OCI-LY3 (cell line): ENCODE measurements at regions not wholly inside any gene's neighbourhood (a gene's known extent, or its start where the extent isn't known, plus 50 kb on each side); places are given as distances from the start of the nearest gene placed in this dataset.

Experiments used
- H2AFZ ChIP-seq: fragments of 200-600, 300-600 bp; shearing (Covaris generic); 2 replicates; pipeline ENCODE4 v1.6.0; 2014; ENCODE audit warnings: antibody characterized with exemption, low read depth, low read length
- H3K27ac ChIP-seq: fragments of 200-600, 300-600 bp; sonication (generic); 2 replicates; pipeline ENCODE4 v1.5.1; 2014; ENCODE audit warnings: mild to moderate bottlenecking, low read length, moderate library complexity, mixed read lengths
- H3K27me3 ChIP-seq: fragments of 200-600, 300-600 bp; sonication (generic); 2 replicates; pipeline ENCODE4 v1.6.1; 2014; ENCODE audit warnings: low read depth, low read length, mixed read lengths
- H3K36me3 ChIP-seq: fragments of 200-600, 300-600 bp; sonication (generic); replicated peaks from 2 replicates; pipeline ENCODE3; 2014; ENCODE audit warnings: low read depth, low read length, mixed read lengths
- H3K4me1 ChIP-seq: fragments of 300-600, 200-600 bp; sonication (generic); 2 replicates; pipeline ENCODE4 v1.6.1; 2014; ENCODE audit warnings: low read length, mixed read lengths
- H3K4me2 ChIP-seq: fragments of 200-600, 300-600 bp; sonication (generic); 2 replicates; pipeline ENCODE4 v1.6.1; 2014; ENCODE audit warnings: low read length, mixed read lengths
- H3K4me3 ChIP-seq: fragments of 300-600, 200-600 bp; sonication (generic); 2 replicates; pipeline ENCODE4 v1.5.1; 2014; ENCODE audit warnings: antibody characterized with exemption, mild to moderate bottlenecking, low read length, moderate library complexity
- H3K79me2 ChIP-seq: fragments of 300-600, 200-600 bp; shearing (Covaris generic); 2 replicates; pipeline ENCODE4 v1.6.1; 2014; ENCODE audit warnings: mild to moderate bottlenecking, low read length, mixed read lengths
- H3K9ac ChIP-seq: fragments of 300-600, 200-600 bp; shearing (Covaris generic); 2 replicates; pipeline ENCODE4 v1.6.0; 2014; ENCODE audit warnings: mild to moderate bottlenecking, low read length, moderate library complexity
- H3K9me3 ChIP-seq: fragments of 200-600, 300-600 bp; shearing (Covaris generic); 2 replicates; pipeline ENCODE4 v1.6.1; 2014; ENCODE audit warnings: low read length, mixed read lengths; ENCODE audit not compliant: insufficient read depth
- H4K20me1 ChIP-seq: fragments of 200-600, 300-600 bp; sonication (generic); 2 replicates; pipeline ENCODE4 v1.6.1; 2016; ENCODE audit warnings: low read length, mixed read lengths; ENCODE audit not compliant: insufficient read depth
- EZH2phosphoT487 ChIP-seq: fragments of 200-600 bp; shearing (Covaris generic); IDR thresholded peaks from 2 replicates; pipeline ENCODE4 v1.6.1; 2018; ENCODE audit warnings: antibody characterized with exemption, mixed run types, low read depth
- TF ChIP-seq, protein P1 (sequence below): fragments of 200-600, 300-600 bp; sonication (generic); IDR thresholded peaks from 2 replicates; pipeline ENCODE4 v1.5.1; 2014; ENCODE audit warnings: antibody characterized with exemption, low read length, low read depth

DNA sequence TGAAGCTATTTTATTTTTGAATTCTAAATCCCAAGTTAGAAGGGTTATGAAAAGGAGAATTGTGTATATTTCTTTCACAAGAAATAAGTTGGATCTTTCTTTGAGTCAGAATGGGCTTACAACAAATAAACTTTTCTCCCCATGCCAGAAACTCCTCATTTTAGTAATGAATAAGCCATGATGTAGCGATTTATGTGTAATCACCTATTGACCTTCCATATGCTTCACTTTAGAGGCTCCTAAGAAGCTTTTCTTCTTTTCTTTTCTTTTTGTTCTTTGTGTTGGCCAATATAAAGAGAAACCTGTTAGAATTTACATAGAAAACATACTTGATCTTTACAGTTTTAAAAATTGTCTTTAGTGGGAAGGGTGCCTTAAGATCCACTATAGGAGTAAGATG, 370.2 kb downstream of the UTRN start:
- Histone ChIP-seq H3K27ac (no peak overlapping the region), H3K4me3 (no peak overlapping the region), H3K4me2 (no peak overlapping the region), H3K27me3 (no peaks in the 10 kb centered on the region), H3K79me2 (no peaks in the 10 kb centered on the region), H3K9me3 (no peaks in the 10 kb centered on the region), H3K36me3 (no peaks in the 10 kb centered on the region), H3K4me1 (peaks cover 9% of the 10 kb centered on the region), H2AFZ (no peak overlapping the region), H3K9ac (no peak overlapping the region), H4K20me1 (no peaks in the 10 kb centered on the region)
- TF ChIP-seq, protein P1, sequence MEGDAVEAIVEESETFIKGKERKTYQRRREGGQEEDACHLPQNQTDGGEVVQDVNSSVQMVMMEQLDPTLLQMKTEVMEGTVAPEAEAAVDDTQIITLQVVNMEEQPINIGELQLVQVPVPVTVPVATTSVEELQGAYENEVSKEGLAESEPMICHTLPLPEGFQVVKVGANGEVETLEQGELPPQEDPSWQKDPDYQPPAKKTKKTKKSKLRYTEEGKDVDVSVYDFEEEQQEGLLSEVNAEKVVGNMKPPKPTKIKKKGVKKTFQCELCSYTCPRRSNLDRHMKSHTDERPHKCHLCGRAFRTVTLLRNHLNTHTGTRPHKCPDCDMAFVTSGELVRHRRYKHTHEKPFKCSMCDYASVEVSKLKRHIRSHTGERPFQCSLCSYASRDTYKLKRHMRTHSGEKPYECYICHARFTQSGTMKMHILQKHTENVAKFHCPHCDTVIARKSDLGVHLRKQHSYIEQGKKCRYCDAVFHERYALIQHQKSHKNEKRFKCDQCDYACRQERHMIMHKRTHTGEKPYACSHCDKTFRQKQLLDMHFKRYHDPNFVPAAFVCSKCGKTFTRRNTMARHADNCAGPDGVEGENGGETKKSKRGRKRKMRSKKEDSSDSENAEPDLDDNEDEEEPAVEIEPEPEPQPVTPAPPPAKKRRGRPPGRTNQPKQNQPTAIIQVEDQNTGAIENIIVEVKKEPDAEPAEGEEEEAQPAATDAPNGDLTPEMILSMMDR = no peak
- no peak for TF ChIP-seq EZH2phosphoT487

DNA sequence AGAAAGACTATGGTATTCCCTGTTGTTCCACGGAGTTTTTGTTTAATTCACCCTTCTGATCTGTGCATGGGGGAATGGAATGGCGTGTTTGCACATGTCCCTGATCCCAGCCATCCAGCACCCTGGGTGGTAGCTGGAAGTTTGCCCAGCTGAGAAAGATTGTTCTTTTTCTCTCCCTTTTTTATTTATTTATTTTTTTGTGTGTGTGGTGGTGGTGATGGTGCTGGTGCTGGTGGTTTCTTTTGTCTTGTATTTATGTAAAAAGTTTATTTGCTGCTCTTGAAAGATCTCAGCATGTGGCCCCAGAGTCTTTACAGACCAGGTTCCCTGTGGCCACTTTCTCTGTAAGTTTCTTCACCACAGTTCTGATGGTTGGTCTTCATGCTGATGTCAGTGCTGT, 372.6 kb downstream of the UTRN start:
- H3K27ac ChIP-seq = no peak overlapping the region
- no peak overlapping the region for H3K4me2 ChIP-seq
- no peaks in the 10 kb centered on the region for H3K79me2 ChIP-seq
- peaks cover 9% of the 10 kb centered on the region for H3K4me1 ChIP-seq
- no peaks in the 10 kb centered on the region for H4K20me1 ChIP-seq
- H3K9ac ChIP-seq = no peak overlapping the region
- no peaks in the 10 kb centered on the region for H3K36me3 ChIP-seq
- no peak overlapping the region for H3K4me3 ChIP-seq
- TF ChIP-seq, protein P1 = no peak
- TF ChIP-seq EZH2phosphoT487 = no peak
- no peaks in the 10 kb centered on the region for H3K27me3 ChIP-seq
- no peaks in the 10 kb centered on the region for H3K9me3 ChIP-seq
- no peak overlapping the region for H2AFZ ChIP-seq

DNA sequence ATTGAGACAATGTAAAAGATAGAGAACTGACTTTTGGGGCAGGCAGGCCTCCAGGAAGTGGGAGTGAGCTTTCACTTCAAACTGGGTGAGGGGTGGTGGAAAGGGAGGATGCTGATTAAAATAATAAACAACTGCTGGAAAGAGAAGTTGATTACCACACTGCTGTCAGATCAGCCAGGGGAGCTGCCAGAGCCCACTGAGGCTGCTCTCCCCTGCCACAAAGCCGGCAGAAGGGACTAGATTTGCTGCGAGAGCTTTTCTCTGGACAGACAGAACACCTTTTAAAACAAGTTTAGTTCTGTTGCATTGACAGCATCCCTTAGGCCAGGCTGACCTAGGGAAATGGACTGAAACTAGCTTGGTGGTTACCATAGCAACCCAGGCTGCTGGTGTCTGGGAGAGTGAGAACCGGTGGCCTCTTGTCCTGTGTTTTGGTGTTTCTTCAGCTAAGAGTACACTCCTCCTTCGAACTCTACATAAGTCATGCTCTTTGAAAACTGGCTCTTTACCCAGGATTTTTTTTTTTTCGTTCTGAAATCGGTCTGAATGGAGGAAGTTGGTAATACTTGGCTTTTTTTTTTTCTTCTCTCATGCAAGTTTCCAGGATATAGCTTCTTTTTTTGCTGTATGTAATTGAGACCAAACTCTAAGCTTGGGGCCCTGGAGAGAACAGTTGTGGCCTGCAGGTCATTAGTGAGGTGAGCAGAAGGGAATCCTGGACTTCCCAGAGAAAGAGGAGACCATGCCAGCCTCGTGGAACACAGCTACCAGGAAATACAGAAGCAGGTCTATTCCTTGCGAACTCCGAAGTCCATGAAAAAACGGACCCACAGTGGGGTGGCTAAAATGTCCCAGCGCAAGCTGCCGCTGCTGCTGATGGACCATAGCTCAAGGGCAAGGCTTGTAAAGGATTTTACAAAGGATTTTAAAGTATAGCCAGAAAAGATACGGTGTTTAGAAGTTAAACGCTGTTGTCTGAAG, 374.4 kb downstream of the UTRN start:
- Histone ChIP-seq H3K9me3 (no peaks in the 10 kb centered on the region), H3K36me3 (no peaks in the 10 kb centered on the region), H3K79me2 (no peaks in the 10 kb centered on the region), H3K4me3 (no peak overlapping the region), H2AFZ (no peak overlapping the region), H3K27ac (no peak overlapping the region), H3K4me1 (peaks cover 1% of the 10 kb centered on the region), H3K27me3 (no peaks in the 10 kb centered on the region), H4K20me1 (no peaks in the 10 kb centered on the region), H3K9ac (no peak overlapping the region), H3K4me2 (no peak overlapping the region)
- TF ChIP-seq, protein P1 = no peak
- no peak for TF ChIP-seq EZH2phosphoT487

DNA sequence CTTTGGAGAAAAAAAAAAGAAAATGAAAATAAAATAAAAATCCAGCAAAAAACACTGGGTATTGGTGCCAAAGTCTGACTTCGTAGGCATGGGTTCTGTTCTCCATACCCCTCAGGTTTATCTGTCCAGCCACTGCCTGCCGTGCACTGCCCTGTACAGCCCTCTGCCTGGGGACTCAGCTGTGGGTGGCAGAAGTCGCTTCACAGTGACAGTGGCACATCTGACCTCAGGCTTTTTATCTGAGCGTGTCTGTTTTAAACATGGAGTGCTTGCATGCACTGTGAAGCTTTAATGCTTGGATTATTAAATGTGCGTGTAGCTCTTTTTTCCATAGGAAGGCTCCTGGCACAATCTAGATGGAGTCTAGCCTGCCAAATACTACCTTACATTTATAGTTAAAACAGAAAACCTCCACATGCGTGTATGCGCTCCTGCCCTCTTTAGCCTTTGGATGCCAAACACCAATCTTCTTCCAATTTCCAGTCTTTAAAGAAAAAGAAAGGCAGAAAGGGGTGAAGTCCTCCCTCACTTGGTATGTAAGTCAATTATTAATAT, 375.5 kb downstream of the UTRN start:
- no peak overlapping the region for H3K4me3 ChIP-seq
- H3K36me3 ChIP-seq = no peaks in the 10 kb centered on the region
- H3K27ac ChIP-seq = no peak overlapping the region
- no peak overlapping the region for H3K9ac ChIP-seq
- no peaks in the 10 kb centered on the region for H3K9me3 ChIP-seq
- H4K20me1 ChIP-seq = no peaks in the 10 kb centered on the region
- no peaks in the 10 kb centered on the region for H3K4me1 ChIP-seq
- no peaks in the 10 kb centered on the region for H3K79me2 ChIP-seq
- H2AFZ ChIP-seq = no peak overlapping the region
- no peaks in the 10 kb centered on the region for H3K27me3 ChIP-seq
- TF ChIP-seq, protein P1 = no peak
- TF ChIP-seq EZH2phosphoT487 = no peak
- H3K4me2 ChIP-seq = no peak overlapping the region
